ENCODE measurements at regions not wholly inside any gene's neighbourhood (a gene's known extent, or its start where the extent isn't known, plus 50 kb on each side); places are given as distances from the start of the nearest gene placed in this dataset.

DNA sequence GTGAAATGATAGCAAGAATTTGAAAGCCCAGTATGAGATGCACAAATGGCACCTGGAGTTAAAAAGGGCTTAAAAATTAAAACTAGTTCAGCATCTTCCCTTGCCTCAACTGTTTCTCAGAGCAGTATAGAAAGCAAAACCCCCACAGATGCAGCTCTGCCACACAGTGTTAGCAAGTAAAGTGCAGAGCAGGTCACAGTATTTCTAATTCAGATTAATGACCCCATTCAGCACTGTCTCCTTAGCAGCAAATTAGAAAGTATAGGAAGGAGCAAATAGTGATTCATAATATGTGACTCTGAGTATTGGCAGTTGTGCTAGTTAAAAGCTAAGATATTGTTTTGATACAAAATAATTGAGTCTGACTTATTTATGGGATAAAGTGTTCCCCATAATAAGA lies 73.8 kb upstream of the CCDC85A start:
- ChIA-PET CTCF (no interaction called here), POLR2A (no interaction called here)
- no peaks in the 10 kb centered on the region for H3K9me3 ChIP-seq (ENCODE audit: control extremely low read depth in 1 of 3, control insufficient read depth in 2 of 3, insufficient read depth in 1 of 3, low read length in 2 of 3)
- no peak overlapping the region for H3K4me3 ChIP-seq (ENCODE audit: control extremely low read depth in 1 of 5, extremely low read depth in 1 of 5, insufficient read depth in 1 of 5, low read depth in 2 of 5, low read length in 4 of 5)
- no peak for DNase-seq
- no peaks in the 10 kb centered on the region for H3K79me2 ChIP-seq (ENCODE audit: control insufficient read depth, insufficient read depth, low read length)
- Mint-ChIP-seq H3K27me3 (peaks cover 9% of the 10 kb centered on the region), H3K4me3 (no peak overlapping the region), H3K27ac (no peak overlapping the region), H3K9me3 (ENCODE audit: insufficient read depth) (no peaks in the 10 kb centered on the region), H3K4me1 (no peaks in the 10 kb centered on the region)
- H3K36me3 ChIP-seq (replicated peaks in 1 of 2; ENCODE audit: control extremely low read depth in 1 of 2, control insufficient read depth in 1 of 2, extremely low read depth in 1 of 2, insufficient read depth in 2 of 2, low read length in 1 of 2): no peaks in the 10 kb centered on the region
- H3K9ac ChIP-seq (ENCODE audit: low read length): no peak overlapping the region
- ATAC-seq (ENCODE audit: low read depth): no peak
- H3K4me1 ChIP-seq (ENCODE audit: control insufficient read depth in 2 of 2, insufficient read depth in 2 of 2, low read length in 2 of 2): no peaks in the 10 kb centered on the region
- H2AFZ ChIP-seq (ENCODE audit: insufficient read depth, low read depth, low read length, poor library complexity, severe bottlenecking): no peak overlapping the region
- no peak overlapping the region for H3K27ac ChIP-seq (ENCODE audit: low read length in 2 of 2)
- no peak overlapping the region for H3K4me2 ChIP-seq (replicated peaks; ENCODE audit: low read depth, low read length, poor library complexity, severe bottlenecking)
- intact Hi-C loops (cut with micrococcal nuclease): no loop called here
- H4K20me1 ChIP-seq (ENCODE audit: control insufficient read depth, insufficient read depth, low read length, poor library complexity, severe bottlenecking): no peaks in the 10 kb centered on the region
- no peaks in the 10 kb centered on the region for H3K27me3 ChIP-seq (replicated peaks in 1 of 4; ENCODE audit: control extremely low read depth in 1 of 4, control insufficient read depth in 3 of 4, insufficient read depth in 4 of 4, low read length in 3 of 4)
- TF ChIP-seq CTCF (IDR thresholded peaks at IDR 0.05): no peak
- TF ChIP-seq EZH2 (IDR thresholded peaks at IDR 0.05; ENCODE audit: borderline replicate concordance, insufficient read depth, low read depth, low read length, poor library complexity, severe bottlenecking): no peak

- Histone ChIP-seq H2AFZ (ENCODE audit: insufficient read depth, low read depth, low read length, poor library complexity, severe bottlenecking) (no peak overlapping the region), H3K9me3 (ENCODE audit: control extremely low read depth in 1 of 3, control insufficient read depth in 2 of 3, insufficient read depth in 1 of 3, low read length in 2 of 3) (no peaks in the 10 kb centered on the region), H3K9ac (ENCODE audit: low read length) (no peak overlapping the region), H3K36me3 (replicated peaks in 1 of 2; ENCODE audit: control extremely low read depth in 1 of 2, control insufficient read depth in 1 of 2, extremely low read depth in 1 of 2, insufficient read depth in 2 of 2, low read length in 1 of 2) (no peaks in the 10 kb centered on the region), H3K27ac (ENCODE audit: low read length in 2 of 2) (no peak overlapping the region), H4K20me1 (ENCODE audit: control insufficient read depth, insufficient read depth, low read length, poor library complexity, severe bottlenecking) (no peaks in the 10 kb centered on the region), H3K4me1 (ENCODE audit: control insufficient read depth in 2 of 2, insufficient read depth in 2 of 2, low read length in 2 of 2) (no peaks in the 10 kb centered on the region), H3K4me2 (replicated peaks; ENCODE audit: low read depth, low read length, poor library complexity, severe bottlenecking) (no peak overlapping the region), H3K27me3 (replicated peaks in 1 of 4; ENCODE audit: control extremely low read depth in 1 of 4, control insufficient read depth in 3 of 4, insufficient read depth in 4 of 4, low read length in 3 of 4) (no peaks in the 10 kb centered on the region), H3K79me2 (ENCODE audit: control insufficient read depth, insufficient read depth, low read length) (no peaks in the 10 kb centered on the region), H3K4me3 (ENCODE audit: control extremely low read depth in 1 of 5, extremely low read depth in 1 of 5, insufficient read depth in 1 of 5, low read depth in 2 of 5, low read length in 4 of 5) (no peak overlapping the region)
- TF ChIP-seq CTCF (IDR thresholded peaks at IDR 0.05): no peak
- no peak for TF ChIP-seq EZH2 (IDR thresholded peaks at IDR 0.05; ENCODE audit: borderline replicate concordance, insufficient read depth, low read depth, low read length, poor library complexity, severe bottlenecking)
- Mint-ChIP-seq H3K27me3 (peaks cover 7% of the 10 kb centered on the region), H3K4me1 (no peaks in the 10 kb centered on the region), H3K27ac (no peak overlapping the region), H3K4me3 (no peak overlapping the region), H3K9me3 (ENCODE audit: insufficient read depth) (peaks cover 3% of the 10 kb centered on the region)
- ChIA-PET POLR2A (no interaction called here), CTCF (no interaction called here)
- intact Hi-C loops (cut with micrococcal nuclease): no loop called here
- ATAC-seq (ENCODE audit: low read depth): no peak
- DNase-seq: no peak
- WGBS (ENCODE audit: insufficient coverage): 66% methylated on average over 4 of the region's 4 CpGs
These were observed 70.3 kb upstream of the CCDC85A start for GRCh38 chr2:56113382-56113975.

Data from B cell (primary cell).